ENCODE measurements at regions not wholly inside any gene's neighbourhood (a gene's known extent, or its start where the extent isn't known, plus 50 kb on each side); places are given as distances from the start of the nearest gene placed in this dataset.

- Histone ChIP-seq H4K20me1 (ENCODE audit: insufficient read depth, low read length) (no peaks in the 10 kb centered on the region), H3K36me3 (replicated peaks in 1 of 2; ENCODE audit: control insufficient read depth in 1 of 2, insufficient read depth in 2 of 2, low read length in 2 of 2) (no peaks in the 10 kb centered on the region), H2AFZ (ENCODE audit: insufficient read depth, low read depth, low read length, poor library complexity, severe bottlenecking) (no peak overlapping the region), H3K4me2 (replicated peaks; ENCODE audit: extremely low read depth, low read length, poor library complexity, severe bottlenecking) (no peak overlapping the region), H3K79me2 (ENCODE audit: insufficient read depth, low read length) (no peaks in the 10 kb centered on the region), H3K27me3 (ENCODE audit: control insufficient read depth in 2 of 2, insufficient read depth in 2 of 2, low read length in 2 of 2) (no peaks in the 10 kb centered on the region), H3K4me1 (ENCODE audit: control insufficient read depth in 1 of 2, insufficient read depth in 2 of 2, low read length in 2 of 2) (no peaks in the 10 kb centered on the region), H3K4me3 (replicated peaks in 1 of 3; ENCODE audit: low read depth in 2 of 3, low read length in 3 of 3) (no peak overlapping the region), H3K9ac (ENCODE audit: insufficient read depth, low read length, poor library complexity, severe bottlenecking) (no peak overlapping the region), H3K27ac (ENCODE audit: low read depth in 1 of 2, low read length in 2 of 2) (no peak overlapping the region), H3K9me3 (replicated peaks in 1 of 2; ENCODE audit: control insufficient read depth in 1 of 2, insufficient read depth in 1 of 2, low read length in 2 of 2) (peaks cover 10 to 11% of the 10 kb centered on the region in 2 donors)
- intact Hi-C loops (cut with micrococcal nuclease), result no loop called here
- peaks cover 0 to 12% (median 7%) of the 10 kb centered on the region in 7 donors for H3K9me3 Mint-ChIP-seq
- no peaks in the 10 kb centered on the region for H3K36me3 Mint-ChIP-seq
- H3K4me3 Mint-ChIP-seq, result no peak overlapping the region
- DNase-seq, result no peak
- TF ChIP-seq, protein P1, sequence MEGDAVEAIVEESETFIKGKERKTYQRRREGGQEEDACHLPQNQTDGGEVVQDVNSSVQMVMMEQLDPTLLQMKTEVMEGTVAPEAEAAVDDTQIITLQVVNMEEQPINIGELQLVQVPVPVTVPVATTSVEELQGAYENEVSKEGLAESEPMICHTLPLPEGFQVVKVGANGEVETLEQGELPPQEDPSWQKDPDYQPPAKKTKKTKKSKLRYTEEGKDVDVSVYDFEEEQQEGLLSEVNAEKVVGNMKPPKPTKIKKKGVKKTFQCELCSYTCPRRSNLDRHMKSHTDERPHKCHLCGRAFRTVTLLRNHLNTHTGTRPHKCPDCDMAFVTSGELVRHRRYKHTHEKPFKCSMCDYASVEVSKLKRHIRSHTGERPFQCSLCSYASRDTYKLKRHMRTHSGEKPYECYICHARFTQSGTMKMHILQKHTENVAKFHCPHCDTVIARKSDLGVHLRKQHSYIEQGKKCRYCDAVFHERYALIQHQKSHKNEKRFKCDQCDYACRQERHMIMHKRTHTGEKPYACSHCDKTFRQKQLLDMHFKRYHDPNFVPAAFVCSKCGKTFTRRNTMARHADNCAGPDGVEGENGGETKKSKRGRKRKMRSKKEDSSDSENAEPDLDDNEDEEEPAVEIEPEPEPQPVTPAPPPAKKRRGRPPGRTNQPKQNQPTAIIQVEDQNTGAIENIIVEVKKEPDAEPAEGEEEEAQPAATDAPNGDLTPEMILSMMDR (IDR thresholded peaks at IDR 0.05), result no peak
- no peaks in the 10 kb centered on the region for H3K4me1 Mint-ChIP-seq
- no peak overlapping the region for H3K27ac Mint-ChIP-seq
- no CpG with 5 or more reads among the region's 2 CpGs for WGBS (ENCODE audit: insufficient coverage)
- peaks cover 0 to 3% (median 0%) of the 10 kb centered on the region in 3 donors for H3K27me3 Mint-ChIP-seq (ENCODE audit: low read depth in 3 of 3)
Measured at GRCh38 chr6:9257215-9257614, 821.9 kb upstream of the SLC35B3 start.

DNA sequence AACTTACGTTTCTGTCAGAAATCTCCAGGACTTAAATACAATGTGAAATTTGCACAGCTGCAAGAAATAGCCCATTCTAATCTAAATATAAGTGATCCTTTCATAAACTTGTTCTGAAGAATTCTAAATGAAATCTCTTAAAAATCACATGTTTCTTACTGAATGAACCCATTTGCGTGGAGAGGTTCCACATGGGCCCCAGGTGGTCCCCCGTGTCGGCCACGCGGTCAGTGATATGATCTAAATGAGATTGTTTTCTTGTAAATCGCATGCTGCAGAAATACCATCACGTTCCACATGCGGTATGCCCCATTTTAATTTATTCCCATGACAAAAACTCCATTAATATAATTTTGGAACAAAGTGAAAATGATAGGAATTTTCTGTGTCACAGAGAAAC lies 818.9 kb upstream of the SLC35B3 start:
- Histone ChIP-seq H3K9ac (ENCODE audit: insufficient read depth, low read length, poor library complexity, severe bottlenecking) (no peak overlapping the region), H3K4me1 (ENCODE audit: control insufficient read depth in 1 of 2, insufficient read depth in 2 of 2, low read length in 2 of 2) (no peaks in the 10 kb centered on the region), H3K27me3 (ENCODE audit: control insufficient read depth in 2 of 2, insufficient read depth in 2 of 2, low read length in 2 of 2) (no peaks in the 10 kb centered on the region), H3K27ac (ENCODE audit: low read depth in 1 of 2, low read length in 2 of 2) (no peak overlapping the region), H3K4me2 (replicated peaks; ENCODE audit: extremely low read depth, low read length, poor library complexity, severe bottlenecking) (no peak overlapping the region), H3K36me3 (replicated peaks in 1 of 2; ENCODE audit: control insufficient read depth in 1 of 2, insufficient read depth in 2 of 2, low read length in 2 of 2) (no peaks in the 10 kb centered on the region), H2AFZ (ENCODE audit: insufficient read depth, low read depth, low read length, poor library complexity, severe bottlenecking) (no peak overlapping the region), H3K4me3 (replicated peaks in 1 of 3; ENCODE audit: low read depth in 2 of 3, low read length in 3 of 3) (no peak overlapping the region), H3K79me2 (ENCODE audit: insufficient read depth, low read length) (no peaks in the 10 kb centered on the region), H3K9me3 (replicated peaks in 1 of 2; ENCODE audit: control insufficient read depth in 1 of 2, insufficient read depth in 1 of 2, low read length in 2 of 2) (no peaks in the 10 kb centered on the region), H4K20me1 (ENCODE audit: insufficient read depth, low read length) (no peaks in the 10 kb centered on the region)
- H3K36me3 Mint-ChIP-seq, result no peaks in the 10 kb centered on the region
- intact Hi-C loops (cut with micrococcal nuclease), result no loop called here
- TF ChIP-seq, protein P1 (IDR thresholded peaks at IDR 0.05), result no peak
- H3K4me1 Mint-ChIP-seq, result no peaks in the 10 kb centered on the region
- no peak overlapping the region for H3K4me3 Mint-ChIP-seq
- WGBS (ENCODE audit: insufficient coverage), result no CpG with 5 or more reads among the region's 9 CpGs
- no peak overlapping the region for H3K27ac Mint-ChIP-seq
- peaks cover 0 to 3% (median 0%) of the 10 kb centered on the region in 3 donors for H3K27me3 Mint-ChIP-seq (ENCODE audit: low read depth in 3 of 3)
- peaks cover 0 to 2% (median 0%) of the 10 kb centered on the region in 7 donors for H3K9me3 Mint-ChIP-seq
- DNase-seq, result no peak
